ENCODE measurements at regions not wholly inside any gene's neighbourhood (a gene's known extent, or its start where the extent isn't known, plus 50 kb on each side); places are given as distances from the start of the nearest gene placed in this dataset.

DNA sequence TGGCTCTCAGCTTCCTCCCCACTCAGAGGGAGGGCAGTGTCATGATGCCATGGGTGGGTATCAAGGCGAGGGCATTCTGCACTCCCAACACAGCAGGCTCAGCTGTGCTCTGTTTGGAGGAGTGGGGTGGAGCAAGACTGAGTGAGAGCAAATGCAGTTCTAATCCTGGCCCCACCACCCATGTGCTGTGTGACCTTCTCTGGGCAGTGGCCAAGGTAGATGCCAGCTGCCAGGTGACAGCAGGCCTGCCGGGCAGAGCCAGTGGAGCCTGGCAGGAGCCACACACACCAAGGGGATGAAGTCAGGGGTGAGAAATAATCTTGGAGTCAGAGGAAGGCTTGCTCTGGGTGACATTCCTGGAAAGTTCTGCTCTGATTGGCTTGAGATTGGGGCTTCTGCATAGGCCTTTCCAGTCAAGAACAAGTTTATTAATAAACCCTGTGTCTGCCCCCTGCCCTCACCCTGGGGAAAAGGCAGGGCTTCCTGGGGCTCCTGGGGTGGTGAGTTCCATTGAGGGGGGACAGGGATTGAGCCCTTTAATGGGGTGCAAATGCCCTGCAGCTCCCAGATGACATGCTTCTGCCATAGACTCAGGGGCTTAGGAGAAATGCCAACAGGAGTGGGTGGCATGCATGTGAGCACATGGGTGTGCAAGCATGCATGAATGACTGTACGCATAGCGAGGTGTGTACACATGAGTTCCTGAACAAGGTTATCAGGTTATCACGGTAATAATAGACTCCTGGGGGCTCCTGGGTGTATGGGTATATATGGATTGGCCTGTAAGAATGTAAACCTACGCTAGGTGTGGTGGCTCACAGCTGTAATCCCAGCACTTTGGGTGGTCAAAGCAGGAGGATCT, 134.2 kb downstream of the MRPL14 start:
- DNase-seq (ENCODE audit: missing footprints) (no peak), ATAC-seq (peak; percentile 74)
- intact Hi-C loops (cut with DNase I) = loop anchor here (1.0 kb wide), 2 partner anchors 38 to 80 kb away; no protein-coding TSS in a partner anchor

DNA sequence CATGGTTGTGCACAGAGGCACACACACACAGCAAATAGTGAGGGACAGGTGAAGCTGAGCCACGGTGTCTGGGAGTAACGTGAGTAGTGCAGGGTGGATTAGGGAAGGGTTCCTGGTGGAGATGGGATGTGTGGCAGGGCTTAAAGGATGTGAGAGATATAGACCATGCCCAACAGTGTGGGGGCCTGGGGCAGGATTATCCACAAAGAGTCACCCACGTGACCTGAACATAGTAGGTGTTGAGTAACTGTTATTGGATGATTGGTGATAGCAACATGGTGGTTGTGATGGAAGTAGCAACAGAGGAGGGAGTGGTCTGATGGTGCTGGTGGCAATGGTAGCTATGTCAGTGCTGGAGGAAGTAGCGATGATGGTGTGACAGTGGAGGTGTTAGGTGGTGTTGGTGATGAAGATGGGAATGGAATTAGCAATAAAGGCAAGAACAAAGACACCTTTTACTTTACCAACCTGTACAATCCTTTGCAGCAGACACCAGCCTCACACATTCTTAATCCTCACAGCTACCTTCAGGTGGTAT, 135.1 kb downstream of the MRPL14 start:
- intact Hi-C loops (cut with DNase I) = loop anchor here (1.0 kb wide), 1 partner anchor 37 kb away; no protein-coding TSS in a partner anchor
- DNase-seq (ENCODE audit: missing footprints) = no peak
- no peak for ATAC-seq

DNA sequence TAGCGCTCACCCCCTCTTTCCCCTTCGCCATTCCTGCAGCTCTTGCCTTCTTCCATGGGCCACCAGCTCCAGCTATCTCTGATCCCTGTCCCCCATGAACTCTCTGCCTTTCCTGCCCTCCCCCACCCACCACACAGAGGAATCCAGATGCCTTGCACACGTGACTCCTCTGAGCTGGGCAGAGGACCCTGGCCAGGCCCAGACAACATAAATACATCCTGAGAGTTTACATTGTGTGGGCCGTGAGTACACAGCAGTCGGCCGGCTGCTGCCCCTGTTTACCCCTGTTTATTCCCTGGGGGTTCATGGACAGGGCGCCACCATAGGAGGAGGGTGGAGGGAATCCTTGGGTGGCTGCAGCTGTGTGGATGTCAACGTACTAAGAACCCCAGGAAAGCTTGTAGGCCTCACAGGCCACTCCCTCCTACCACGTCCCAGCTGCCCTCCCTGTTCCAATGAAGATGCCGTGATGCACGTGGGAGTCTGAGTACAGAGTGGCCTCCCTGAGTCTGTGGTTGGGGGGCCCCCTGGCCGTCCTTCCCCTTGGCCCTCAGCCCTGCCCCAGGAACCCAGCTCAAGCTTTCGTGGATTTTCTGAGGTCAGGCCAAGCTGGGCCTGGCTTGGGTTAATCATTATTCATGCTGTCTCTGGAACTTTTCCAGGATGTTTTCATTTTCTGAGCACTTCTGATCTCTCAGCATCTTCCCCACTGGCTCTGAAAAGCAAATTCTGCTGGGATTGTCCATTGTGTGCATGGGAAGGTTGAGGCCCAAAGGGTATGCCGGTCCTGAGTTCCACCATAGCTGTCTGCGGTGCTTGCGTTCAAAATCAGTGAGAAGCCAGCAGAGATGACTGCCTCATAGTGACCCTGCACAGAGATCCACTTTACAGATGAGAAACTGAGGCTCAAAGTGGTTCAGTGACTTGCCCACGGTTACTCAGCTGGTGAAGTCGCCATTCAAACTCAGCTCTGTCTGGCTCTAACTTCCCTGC, 136.3 kb downstream of the MRPL14 start:
- intact Hi-C loops (cut with DNase I) = no loop called here
- DNase-seq (ENCODE audit: missing footprints) (no peak), ATAC-seq (no peak)

DNA sequence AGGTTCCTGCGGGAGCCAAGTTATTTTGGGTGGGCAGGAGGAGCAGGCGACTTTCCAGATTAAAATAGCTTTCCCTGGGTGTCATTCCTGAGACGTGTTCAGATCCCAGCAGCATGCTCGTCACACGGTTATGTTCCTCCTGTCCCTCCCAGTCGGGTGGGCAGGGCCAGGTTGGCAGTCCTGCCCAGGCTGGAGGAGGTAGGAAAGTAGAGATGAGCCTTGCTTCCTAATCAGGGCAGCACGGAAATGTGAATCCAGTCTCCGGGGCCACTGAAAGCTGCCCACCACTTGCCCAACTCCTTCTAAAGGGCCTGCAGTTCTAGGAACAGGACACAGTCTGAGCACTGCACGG, 137.0 kb downstream of the MRPL14 start:
- ATAC-seq (peak; percentile 62), DNase-seq (ENCODE audit: missing footprints) (no peak)

DNA sequence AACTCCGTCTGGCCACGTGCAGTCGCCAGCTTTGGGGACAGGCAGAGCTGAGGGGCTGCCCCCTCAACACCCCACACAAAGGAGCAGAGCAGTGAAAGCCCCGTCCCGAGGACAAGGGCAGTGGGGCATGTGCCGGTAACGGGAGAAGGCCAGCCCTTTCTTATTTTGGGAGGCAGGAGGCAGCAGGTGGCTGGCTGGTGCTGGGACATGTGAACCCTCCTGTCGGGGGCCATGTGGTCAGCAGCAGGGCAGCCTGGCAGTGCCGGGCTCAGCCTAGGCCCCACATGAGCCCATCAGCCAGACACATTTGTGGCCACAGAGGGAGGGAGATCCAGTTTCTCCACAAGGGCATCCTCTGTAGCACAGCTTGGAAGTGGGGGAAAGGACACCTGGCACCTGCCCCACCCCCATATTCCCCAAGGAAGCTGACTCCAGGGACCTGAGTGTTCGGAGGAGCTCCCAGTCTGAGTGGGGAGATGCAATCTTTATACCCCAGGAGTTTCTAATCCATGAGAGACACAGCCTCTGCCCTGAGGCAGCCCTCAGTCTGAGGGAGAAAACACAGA, 137.6 kb downstream of the MRPL14 start:
- ATAC-seq (no peak), DNase-seq (ENCODE audit: missing footprints) (no peak)
- intact Hi-C loops (cut with DNase I) = no loop called here

More for the DNA sequence above, 137.0 kb downstream of the MRPL14 start:
- intact Hi-C loops (cut with DNase I) = no loop called here

DNA sequence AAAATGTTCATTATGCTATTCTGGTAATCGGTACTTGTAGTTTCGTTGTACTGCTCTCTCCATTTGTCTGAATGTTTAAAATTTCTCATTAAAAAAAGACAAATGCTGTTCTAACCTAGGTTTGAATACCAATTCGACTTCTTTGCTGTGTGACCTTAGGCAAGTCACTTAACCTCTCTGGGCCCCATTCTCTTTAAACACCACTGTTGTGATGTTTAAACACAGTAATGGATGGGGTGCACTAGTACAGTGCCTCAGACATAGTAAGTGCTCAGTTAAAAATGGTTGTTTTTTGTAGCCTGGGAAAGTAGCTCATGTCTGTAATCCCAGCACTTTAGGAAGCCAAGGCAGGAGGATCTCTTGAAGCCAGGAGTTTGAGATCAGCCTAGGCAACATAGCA, 138.5 kb downstream of the MRPL14 start:
- no peak for ATAC-seq
- intact Hi-C loops (cut with DNase I) = no loop called here
- no peak for DNase-seq (ENCODE audit: missing footprints)

DNA sequence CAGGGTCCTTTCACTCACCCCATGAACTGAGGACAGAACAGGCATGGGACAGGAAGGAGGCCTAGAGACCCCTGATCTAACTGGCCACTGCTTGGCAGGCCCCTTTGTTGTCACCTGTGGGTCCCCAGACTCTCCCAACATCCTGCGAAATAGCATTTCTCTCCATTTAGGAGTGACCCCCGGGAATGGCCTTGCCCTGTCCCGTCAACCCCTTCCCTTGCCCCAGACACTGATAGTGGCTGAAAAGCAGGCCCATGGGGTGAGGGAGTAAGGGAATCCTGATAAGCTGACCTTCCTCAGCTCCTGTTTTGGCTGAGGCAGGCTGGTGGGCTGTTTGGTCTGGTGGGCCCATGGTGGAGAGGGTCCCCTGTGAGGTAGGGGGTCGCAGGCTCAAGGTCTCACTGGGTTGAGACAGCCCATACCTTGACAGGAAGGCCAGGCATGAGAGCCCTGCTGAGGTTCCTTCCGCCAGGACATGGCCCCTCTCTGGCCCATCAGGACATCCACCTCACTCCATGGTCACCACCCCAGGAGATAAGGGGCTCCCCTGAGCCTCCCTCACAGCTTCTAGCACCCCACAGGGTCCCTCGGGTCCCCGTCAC, 139.3 kb downstream of the MRPL14 start:
- intact Hi-C loops (cut with DNase I) = no loop called here
- no peak for DNase-seq (ENCODE audit: missing footprints)
- ATAC-seq = no peak

DNA sequence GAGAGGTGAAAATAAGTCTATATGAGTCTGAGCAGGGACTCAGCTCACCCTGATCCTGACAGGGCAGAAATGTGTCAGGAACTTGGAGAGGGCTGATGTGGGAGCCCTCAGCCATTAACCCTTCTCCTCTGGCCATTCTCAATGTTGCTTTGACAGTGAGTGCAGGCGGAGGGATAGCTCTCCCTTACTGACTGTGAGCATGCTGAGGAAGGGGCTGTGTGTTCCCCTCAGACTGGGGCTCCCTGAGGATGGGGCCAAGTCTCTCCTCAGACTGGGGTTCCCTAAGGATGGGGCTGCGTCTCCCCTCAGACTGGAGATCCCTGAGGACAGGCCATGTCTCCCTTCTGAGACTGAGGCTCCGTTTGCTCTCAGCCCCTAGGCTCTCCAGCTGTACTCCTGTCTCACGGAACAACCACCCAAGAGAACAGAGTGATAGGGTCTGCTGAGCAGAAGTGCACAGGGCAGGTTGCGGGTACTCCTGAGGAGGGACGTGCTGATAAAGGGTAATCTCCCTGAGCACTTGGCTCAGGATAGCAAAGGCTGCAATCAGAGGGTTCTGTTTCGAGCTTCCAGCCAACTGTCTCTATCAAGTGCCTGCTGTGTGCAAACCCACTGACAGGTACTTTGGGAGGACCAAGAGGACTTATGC, 141.0 kb downstream of the MRPL14 start:
- DNase-seq (ENCODE audit: missing footprints) = no peak
- intact Hi-C loops (cut with DNase I) = no loop called here
- no peak for ATAC-seq

DNA sequence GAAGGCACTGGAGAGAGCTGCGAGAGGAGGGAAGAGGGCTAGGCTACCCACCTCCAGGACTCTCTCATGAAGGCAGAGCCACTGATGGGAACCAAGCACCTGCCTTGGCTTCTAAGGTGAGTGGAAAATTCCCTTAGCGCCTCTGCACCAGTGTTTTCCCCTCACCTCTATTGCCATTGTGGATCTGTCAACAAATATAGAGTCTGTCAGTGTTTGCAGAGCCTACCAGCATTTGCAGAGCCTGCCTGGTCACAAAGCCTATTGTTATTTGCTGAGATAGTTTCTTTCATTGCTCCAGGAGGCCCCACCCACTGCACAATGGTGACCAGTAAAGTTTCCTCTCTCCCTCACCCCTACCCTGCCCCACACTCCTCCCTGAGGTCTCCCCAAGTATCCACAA, 141.9 kb downstream of the MRPL14 start:
- no peak for DNase-seq (ENCODE audit: missing footprints)
- ATAC-seq = no peak
- intact Hi-C loops (cut with DNase I) = no loop called here

DNA sequence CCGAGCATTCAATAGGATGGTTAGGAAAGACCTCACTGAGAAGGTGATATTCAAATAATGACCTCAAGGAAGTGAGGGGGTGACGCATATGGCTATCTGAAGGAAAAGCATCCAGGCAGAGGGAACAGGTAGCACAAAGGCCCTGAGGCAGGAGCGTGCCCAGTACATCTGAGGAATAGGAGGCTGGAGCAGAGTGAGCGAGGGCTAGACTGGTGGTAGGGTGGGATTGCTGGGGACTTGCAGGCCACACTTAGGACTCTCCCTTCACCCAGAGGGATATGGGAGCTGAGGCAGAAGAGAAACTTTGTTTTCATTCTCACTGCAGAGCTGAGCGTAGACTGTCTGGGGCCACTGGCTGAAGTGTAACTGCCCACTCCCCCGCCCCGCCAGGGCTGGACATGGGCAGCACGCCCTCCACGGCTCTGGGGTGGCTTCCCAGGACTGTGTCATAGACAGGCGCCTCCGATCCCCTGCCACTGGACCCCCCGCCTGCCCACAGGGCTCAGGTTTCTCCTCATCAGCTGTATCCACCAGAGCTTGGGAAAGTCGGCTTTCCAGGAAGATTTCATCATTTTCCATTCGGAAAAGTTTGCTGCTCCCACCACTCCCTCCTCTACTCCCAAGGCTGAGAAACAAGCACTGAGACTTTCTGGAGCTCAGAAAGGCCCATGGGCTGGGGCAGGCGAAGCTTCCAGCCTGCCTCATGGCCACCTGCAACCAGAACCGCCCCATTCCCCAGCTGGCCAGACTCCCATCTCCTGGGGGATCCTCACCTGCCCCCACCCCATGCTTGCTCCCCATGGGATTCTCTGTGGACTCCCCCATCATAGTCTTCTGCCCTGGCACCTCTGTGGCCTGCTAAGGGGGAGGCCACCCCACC, 142.6 kb downstream of the MRPL14 start:
- intact Hi-C loops (cut with DNase I) = no loop called here
- no peak for ATAC-seq
- DNase-seq (ENCODE audit: missing footprints) = no peak

DNA sequence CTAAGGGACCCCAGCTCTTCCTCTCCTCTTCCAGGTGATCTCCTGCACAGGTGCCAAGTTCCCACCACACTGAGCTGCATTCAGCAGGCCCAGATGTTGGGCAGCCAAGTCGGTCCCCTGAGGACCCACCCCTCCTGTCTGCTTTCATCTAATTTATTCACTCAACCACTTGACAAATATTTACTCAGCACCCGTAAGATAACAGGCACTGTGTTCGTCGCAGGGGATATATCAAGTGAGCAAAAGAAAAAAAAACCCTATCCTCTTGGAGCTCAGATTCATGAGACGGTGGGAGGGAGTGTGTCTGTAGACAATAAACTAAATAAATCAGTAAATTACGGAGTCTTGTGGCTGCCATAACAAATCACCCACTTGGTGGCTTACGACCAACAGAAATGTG, 143.6 kb downstream of the MRPL14 start:
- ATAC-seq (no peak), DNase-seq (ENCODE audit: missing footprints) (no peak)
- intact Hi-C loops (cut with DNase I) = no loop called here

DNA sequence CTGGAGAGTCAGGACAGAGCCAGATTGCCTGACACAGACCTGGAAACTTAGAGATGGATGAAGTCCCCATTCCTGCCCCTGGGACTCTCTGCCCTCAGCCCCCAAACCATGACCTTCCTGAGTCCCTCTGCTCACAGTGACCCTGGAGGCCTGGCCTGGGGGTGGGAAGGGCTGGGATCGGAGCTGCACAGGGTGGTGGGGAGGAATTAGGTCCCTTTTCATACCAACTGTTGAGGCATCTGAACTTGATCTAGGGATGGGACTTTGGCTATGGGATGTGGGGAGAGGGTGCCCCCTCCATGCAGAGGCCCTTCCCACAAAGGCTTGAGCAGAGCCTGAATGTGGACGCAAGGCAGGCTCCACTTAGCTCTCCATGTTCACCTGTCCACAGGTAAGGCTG, 144.1 kb downstream of the MRPL14 start:
- ATAC-seq (no peak), DNase-seq (ENCODE audit: missing footprints) (no peak)
- intact Hi-C loops (cut with DNase I) = no loop called here

DNA sequence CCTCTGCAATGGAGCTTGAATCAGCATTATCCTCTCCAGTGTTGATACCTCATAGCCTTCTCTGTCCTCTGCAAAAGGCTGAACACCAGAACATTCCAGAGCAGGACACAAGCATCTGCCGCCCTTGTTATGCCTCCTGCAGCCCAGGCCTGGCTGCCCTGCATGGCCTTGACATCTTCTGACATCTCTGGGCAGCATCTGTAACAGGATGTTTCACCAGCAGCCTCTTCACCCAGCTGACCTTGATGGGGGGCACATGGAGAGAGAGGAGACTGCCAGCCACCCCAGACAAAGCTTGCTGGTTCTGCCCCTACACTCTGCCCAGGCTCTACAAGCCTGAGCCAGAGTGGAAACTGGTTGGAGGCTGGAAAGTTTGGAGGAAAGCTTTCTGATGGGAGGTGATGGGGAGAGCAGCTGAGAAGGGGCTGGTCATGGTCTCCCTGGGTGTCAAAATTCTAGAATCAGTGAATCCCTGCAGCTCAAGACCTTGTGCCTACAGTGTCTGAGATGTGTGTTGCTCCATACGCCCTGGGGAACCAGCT, 145.1 kb downstream of the MRPL14 start:
- intact Hi-C loops (cut with DNase I) = no loop called here
- no peak for ATAC-seq
- no peak for DNase-seq (ENCODE audit: missing footprints)

DNA sequence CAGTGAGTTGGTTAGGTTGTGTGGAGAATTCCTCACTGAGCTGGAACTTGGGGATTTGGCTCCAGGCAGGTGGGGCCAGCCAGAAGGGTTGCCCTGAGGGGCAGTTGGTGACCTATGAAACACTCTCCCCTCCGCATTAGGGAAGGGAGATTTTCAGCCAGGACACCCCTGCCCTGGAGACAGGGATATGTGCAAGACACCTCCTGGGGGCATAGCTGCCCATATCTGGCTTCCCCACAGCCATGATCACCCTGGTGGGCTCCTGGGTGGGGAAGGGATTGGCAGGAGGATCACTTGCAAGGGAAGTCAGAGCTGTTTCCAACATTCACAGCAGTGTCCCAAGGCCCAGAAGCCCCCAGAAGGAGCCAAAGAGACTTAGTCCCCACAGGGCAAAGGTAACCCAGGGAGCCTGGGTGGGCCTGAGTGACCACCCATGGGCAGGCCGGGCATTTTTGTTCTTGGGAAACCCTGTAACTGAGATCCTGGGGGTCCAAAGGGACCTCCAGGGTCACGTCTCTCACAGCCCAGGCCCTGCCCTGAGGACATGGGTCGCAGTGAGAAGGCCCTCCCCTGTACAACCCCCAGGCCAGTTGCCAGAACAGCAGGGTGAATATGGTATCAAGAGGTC, 145.8 kb downstream of the MRPL14 start:
- DNase-seq (ENCODE audit: missing footprints) = no peak
- no peak for ATAC-seq
- intact Hi-C loops (cut with DNase I) = no loop called here

DNA sequence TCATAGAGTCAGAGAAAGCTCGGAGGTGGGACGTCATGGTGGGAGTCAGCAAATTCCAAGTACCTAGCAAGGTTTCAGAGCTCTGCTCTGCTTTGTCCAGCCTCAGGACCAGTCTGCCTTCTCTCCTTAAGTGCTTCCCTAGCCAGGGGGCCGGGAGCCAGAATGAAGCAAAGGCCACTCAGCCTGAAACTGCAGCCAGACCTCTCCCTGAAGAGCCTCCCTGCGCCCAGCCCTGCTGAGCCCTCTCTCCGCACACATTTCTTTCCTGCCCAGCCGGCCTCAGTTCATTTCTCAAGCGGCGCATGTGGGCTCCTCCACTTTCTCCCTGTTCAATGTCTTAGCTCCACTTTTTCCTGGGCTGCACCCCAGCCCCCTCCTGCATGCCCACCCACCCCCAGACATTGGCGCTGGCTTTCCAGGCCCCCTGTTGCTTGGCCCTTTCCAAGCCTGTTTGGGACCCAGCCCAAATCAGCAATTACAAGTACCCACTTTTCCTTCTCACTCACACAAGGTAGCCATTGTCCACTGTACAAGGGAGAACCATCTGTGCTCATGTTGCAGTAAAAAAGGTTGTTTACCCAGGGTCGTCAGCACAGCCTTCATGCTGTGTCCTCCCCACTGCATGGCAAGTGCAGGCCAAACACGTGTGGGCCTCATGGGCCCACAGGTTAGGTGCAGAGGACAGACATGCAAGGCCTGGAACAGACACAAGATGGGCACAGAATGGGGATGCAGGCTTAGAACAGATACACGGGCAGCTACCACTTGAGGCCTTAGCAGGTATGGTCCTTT, 147.1 kb downstream of the MRPL14 start:
- ATAC-seq = no peak
- no peak for DNase-seq (ENCODE audit: missing footprints)
- intact Hi-C loops (cut with DNase I) = no loop called here

DNA sequence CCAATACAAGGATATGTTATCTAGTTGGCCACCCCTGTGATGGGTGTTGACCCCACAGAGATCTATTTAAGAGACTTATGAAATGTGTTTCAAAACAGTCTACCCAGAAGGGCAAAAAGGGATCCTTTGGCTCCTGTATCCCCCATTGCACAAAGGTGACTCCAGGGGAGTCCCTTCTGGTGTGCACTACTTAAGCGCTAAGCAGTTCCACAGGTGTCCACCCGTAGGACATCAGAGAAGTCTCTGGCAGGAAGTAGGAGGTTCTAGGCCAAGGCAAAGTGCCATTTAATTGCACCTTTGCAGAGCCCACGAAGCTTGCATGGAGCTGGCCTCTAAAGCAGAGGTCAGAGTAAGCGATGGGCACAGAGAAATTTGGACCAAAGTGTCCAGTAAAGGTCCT, 147.7 kb downstream of the MRPL14 start:
- no peak for DNase-seq (ENCODE audit: missing footprints)
- no peak for ATAC-seq
- intact Hi-C loops (cut with DNase I) = no loop called here

All from Right ventricle myocardium inferior (tissue), 1 donor.